H1 (cell line): ENCODE measurements at regions not wholly inside any gene's neighbourhood (a gene's known extent, or its start where the extent isn't known, plus 50 kb on each side); places are given as distances from the start of the nearest gene placed in this dataset.

ENCODE experiments used
- MAFK ChIP-seq: IDR thresholded peaks from 2 replicates; pipeline ENCODE4 v1.6.1; 2012; ENCODE audit warnings: low read depth, mild to moderate bottlenecking, improper control_type of control experiment, low read length
- NANOG ChIP-seq: IDR thresholded peaks from 2 replicates; pipeline ENCODE4 v1.6.1; 2011; ENCODE audit warnings: low read length, low read depth, mild to moderate bottlenecking, inconsistent platforms; ENCODE audit not compliant: insufficient read depth, poor library complexity, severe bottlenecking
- RXRA ChIP-seq: IDR thresholded peaks from 2 replicates; pipeline ENCODE4 v1.6.1; 2011; ENCODE audit warnings: low read depth, mild to moderate bottlenecking, low read length, moderate library complexity; ENCODE audit not compliant: insufficient read depth

- no peak for TF ChIP-seq NANOG
- TF ChIP-seq RXRA: no peak
- no peak for TF ChIP-seq MAFK
Observed at GRCh38 chr13:109631069-109631468, 155.3 kb downstream of the IRS2 start (continued).
